IMR-90 (cell line): ENCODE measurements at regions not wholly inside any gene's neighbourhood (a gene's known extent, or its start where the extent isn't known, plus 50 kb on each side); places are given as distances from the start of the nearest gene placed in this dataset.

Experiments used
- ATAC-seq: fragments of 200-7000 bp; cut with Tn5 transposase; 2 replicates; pipeline ENCODE4 v1.9.1; 2020; ENCODE audit warnings: low read depth, mild to moderate bottlenecking, moderate library complexity
- BruUV-seq: library from RNA; stranded (reverse); fragments of 400-500 nt; replicated peaks from 2 replicates; lab custom pipeline; 2021; lab: Mats Ljungman, UMichigan
- CTCF ChIA-PET: fragments of 300-600 bp; formaldehyde crosslinking; extraction: SDS; loops from one replicate; lab custom pipeline; 2021; ENCODE audit warnings: antibody characterized with exemption; lab: Yijun Ruan, JAX
- POLR2A ChIA-PET: fragments of 300-600 bp; sonication (Branson Sonifier 250); formaldehyde crosslinking; loops from one replicate; lab custom pipeline; 2022; ENCODE audit warnings: antibody characterized with exemption; ENCODE audit not compliant: unreplicated experiment; lab: Charles Lee
- DNase-seq: peaks from one replicate; pipeline ENCODE4 v3.0.0; 2013
- H2AFZ ChIP-seq: replicated peaks from 2 replicates; pipeline ENCODE3; 2013; ENCODE audit warnings: low read length, mild to moderate bottlenecking; ENCODE audit not compliant: poor library complexity
- H2AK5ac ChIP-seq: 2 replicates; pipeline ENCODE4 v1.6.1; 2013; ENCODE audit warnings: low read depth, low read length, inconsistent platforms
- H2AK9ac ChIP-seq: replicated peaks from 2 replicates; pipeline ENCODE3; 2013; ENCODE audit warnings: mild to moderate bottlenecking, low read depth, low read length, moderate library complexity; ENCODE audit not compliant: poor library complexity
- H2BK120ac ChIP-seq: 2 replicates; pipeline ENCODE4 v1.6.1; 2013; ENCODE audit warnings: low read depth, low read length, inconsistent platforms
- H2BK15ac ChIP-seq: 3 replicates; pipeline ENCODE4 v1.6.1; 2013; ENCODE audit warnings: low read depth, low read length, inconsistent platforms
- H2BK20ac ChIP-seq: 2 replicates; pipeline ENCODE4 v1.6.1; 2013; ENCODE audit warnings: low read depth, mild to moderate bottlenecking, inconsistent platforms, low read length, moderate library complexity
- H2BK5ac ChIP-seq: 2 replicates; pipeline ENCODE4 v1.6.1; 2013; ENCODE audit warnings: mild to moderate bottlenecking, low read depth, low read length, inconsistent platforms; ENCODE audit not compliant: poor library complexity, severe bottlenecking
- H3K14ac ChIP-seq: replicated peaks from 2 replicates; pipeline ENCODE4 v1.6.1; 2013; ENCODE audit warnings: low read depth, low read length, inconsistent platforms
- H3K18ac ChIP-seq: 2 replicates; pipeline ENCODE4 v1.6.1; 2013; ENCODE audit warnings: low read depth, low read length, control low read depth
- H3K23ac ChIP-seq: 2 replicates; pipeline ENCODE4 v1.6.1; 2013; ENCODE audit warnings: low read depth, low read length, inconsistent platforms
- H3K27ac ChIP-seq: 2 replicates; pipeline ENCODE4 v1.5.1; 2013; ENCODE audit warnings: mild to moderate bottlenecking, control low read depth, low read length; ENCODE audit not compliant: insufficient read depth
- H3K27me3 ChIP-seq: 2 replicates; pipeline ENCODE4 v1.6.1; 2013; ENCODE audit warnings: low read length; ENCODE audit not compliant: control insufficient read depth, insufficient read depth
- H3K36me3 ChIP-seq: 2 replicates; pipeline ENCODE4 v1.6.1; 2013; ENCODE audit warnings: low read length, mixed read lengths; ENCODE audit not compliant: control insufficient read depth, insufficient read depth
- H3K4ac ChIP-seq: 2 replicates; pipeline ENCODE4 v1.6.1; 2013; ENCODE audit warnings: low read depth, low read length, inconsistent platforms
- H3K4me1 ChIP-seq: 2 replicates; pipeline ENCODE4 v1.6.1; 2013; ENCODE audit warnings: low read length, mixed read lengths; ENCODE audit not compliant: control insufficient read depth, insufficient read depth
- H3K4me2 ChIP-seq: 2 replicates; pipeline ENCODE4 v1.6.1; 2013; ENCODE audit warnings: low read depth, mild to moderate bottlenecking, control low read depth, low read length, moderate library complexity
- H3K4me3 ChIP-seq: 2 replicates; pipeline ENCODE4 v1.5.1; 2013; ENCODE audit warnings: low read depth, mild to moderate bottlenecking, control low read depth, low read length, moderate library complexity; ENCODE audit not compliant: insufficient read depth
- H3K56ac ChIP-seq: 2 replicates; pipeline ENCODE4 v1.6.1; 2013; ENCODE audit warnings: low read length, inconsistent platforms; ENCODE audit not compliant: insufficient read depth; ENCODE audit errors: extremely low read depth
- H3K79me1 ChIP-seq, 2 experiments: 2 replicates each; pipeline ENCODE4 v1.6.1; 2013; ENCODE audit warnings: low read length in 2 of 2, inconsistent platforms in 1 of 2, low read depth in 1 of 2
- H3K9ac ChIP-seq: 2 replicates; pipeline ENCODE4 v1.6.1; 2013; ENCODE audit warnings: low read depth, low read length, control low read depth
- H3K9me1 ChIP-seq: 2 replicates; pipeline ENCODE4 v1.6.1; 2013; ENCODE audit warnings: low read length, inconsistent platforms; ENCODE audit not compliant: insufficient read depth
- H3K9me3 ChIP-seq: 2 replicates; pipeline ENCODE4 v1.6.1; 2013; ENCODE audit warnings: low read length; ENCODE audit not compliant: control insufficient read depth, insufficient read depth
- H4K20me1 ChIP-seq: 2 replicates; pipeline ENCODE4 v1.6.1; 2013; ENCODE audit warnings: low read length, inconsistent platforms; ENCODE audit not compliant: insufficient read depth
- H4K5ac ChIP-seq: 2 replicates; pipeline ENCODE4 v1.6.1; 2013; ENCODE audit warnings: mild to moderate bottlenecking, low read depth, low read length, control low read depth
- H4K8ac ChIP-seq, 2 experiments: 2 replicates each; pipeline ENCODE4 v1.6.1; 2013; ENCODE audit warnings: low read depth in 2 of 2, low read length in 2 of 2, control low read depth in 1 of 2, inconsistent platforms in 1 of 2
- H4K91ac ChIP-seq: 2 replicates; pipeline ENCODE4 v1.6.1; 2013; ENCODE audit warnings: low read depth, low read length, inconsistent platforms; ENCODE audit not compliant: insufficient read depth
- BHLHE40 ChIP-seq: fragments of 150-350 bp; IDR thresholded peaks from 2 replicates; pipeline ENCODE4 v1.6.1; 2016; ENCODE audit warnings: mild to moderate bottlenecking, low read depth, low read length
- CEBPB ChIP-seq: IDR thresholded peaks from 2 replicates; pipeline ENCODE4 v1.6.1; 2012; ENCODE audit warnings: low read depth, low read length, improper control_type of control experiment
- CHD1 ChIP-seq: IDR thresholded peaks from 2 replicates; pipeline ENCODE4 v1.6.1; 2012; ENCODE audit warnings: low read depth, low read length, improper control_type of control experiment
- FOS ChIP-seq: fragments of 150-350 bp; IDR thresholded peaks from 2 replicates; pipeline ENCODE4 v1.6.1; 2016; ENCODE audit warnings: low read depth, low read length
- MAFK ChIP-seq: IDR thresholded peaks from 2 replicates; pipeline ENCODE4 v1.6.1; 2012; ENCODE audit warnings: low read depth, low read length, improper control_type of control experiment
- MAZ ChIP-seq: IDR thresholded peaks from 2 replicates; pipeline ENCODE4 v1.6.1; 2012; ENCODE audit warnings: low read depth, mild to moderate bottlenecking, low read length, improper control_type of control experiment, moderate library complexity, borderline replicate concordance
- MXI1 ChIP-seq: IDR thresholded peaks from 2 replicates; pipeline ENCODE4 v1.6.1; 2012; ENCODE audit warnings: low read depth, mild to moderate bottlenecking, low read length, moderate library complexity, borderline replicate concordance
- NFE2L2 ChIP-seq: fragments of 150-350 bp; IDR thresholded peaks from 2 replicates; pipeline ENCODE4 v1.6.1; 2016; ENCODE audit warnings: low read depth, mild to moderate bottlenecking, low read length
- POLR2A ChIP-seq: IDR thresholded peaks from 2 replicates; pipeline ENCODE4 v1.6.1; 2012; ENCODE audit warnings: mild to moderate bottlenecking, low read depth, low read length
- RAD21 ChIP-seq: IDR thresholded peaks from 2 replicates; pipeline ENCODE4 v1.6.1; 2012; ENCODE audit warnings: low read length, improper control_type of control experiment
- RCOR1 ChIP-seq: IDR thresholded peaks from 2 replicates; pipeline ENCODE4 v1.6.1; 2012; ENCODE audit warnings: mild to moderate bottlenecking, low read length, improper control_type of control experiment; ENCODE audit not compliant: insufficient replicate concordance
- RFX5 ChIP-seq: IDR thresholded peaks from 2 replicates; pipeline ENCODE4 v1.8.0; 2012; ENCODE audit warnings: low read depth, mild to moderate bottlenecking, low read length, moderate library complexity
- SMC3 ChIP-seq: fragments of 150-350 bp; IDR thresholded peaks from 2 replicates; pipeline ENCODE4 v1.6.1; 2016; ENCODE audit warnings: low read depth, mild to moderate bottlenecking, antibody characterized with exemption, low read length, moderate library complexity
- WGBS, 2 experiments: methylation state at CpG; one replicate each; pipeline versions ENCODE4 v1.1.5 to v1.1.7; 2013; ENCODE audit warnings: missing lambda C conversion rate in 2 of 2; ENCODE audit not compliant: insufficient read length in 1 of 2; ENCODE audit errors: extremely low coverage in 2 of 2; 5-methylcytosine and 5-hydroxymethylcytosine counted together
- dilution Hi-C: fragments of 300-500 bp; cut with HindIII; formaldehyde crosslinking; loops from one replicate; pipeline ENCODE4 v1.14.3; 2018; ENCODE audit warnings: low sequenced_read_pairs; ENCODE audit not compliant: unreplicated experiment
- in situ Hi-C: fragments of 300-500 bp; cut with MboI; formaldehyde crosslinking; loops from 3 replicates; pipeline ENCODE4 v1.14.3; 2019; ENCODE audit warnings: low sequenced_read_pairs, inconsistent platforms, mixed read lengths
- intact Hi-C: fragments of 100-400 bp; cut with micrococcal nuclease; formaldehyde crosslinking; loops from 2 replicates; pipeline ENCODE4 v1.10.0; 2022
- TF ChIP-seq, protein P1 (sequence below): fragments of 150-350 bp; IDR thresholded peaks from 2 replicates; pipeline ENCODE4 v1.6.1; 2016; ENCODE audit warnings: low read depth, mild to moderate bottlenecking, low read length, moderate library complexity, borderline replicate concordance
- TF ChIP-seq, protein P2 (sequence below): conservative IDR thresholded peaks from 2 replicates; pipeline ENCODE4 v1.5.1; 2012; ENCODE audit warnings: mild to moderate bottlenecking, low read depth, low read length, improper control_type of control experiment
- TF ChIP-seq, protein P3 (sequence below): fragments of 150-350 bp; IDR thresholded peaks from 2 replicates; pipeline ENCODE4 v1.6.1; 2017; ENCODE audit warnings: mild to moderate bottlenecking, antibody characterized with exemption, low read length, low read depth

DNA sequence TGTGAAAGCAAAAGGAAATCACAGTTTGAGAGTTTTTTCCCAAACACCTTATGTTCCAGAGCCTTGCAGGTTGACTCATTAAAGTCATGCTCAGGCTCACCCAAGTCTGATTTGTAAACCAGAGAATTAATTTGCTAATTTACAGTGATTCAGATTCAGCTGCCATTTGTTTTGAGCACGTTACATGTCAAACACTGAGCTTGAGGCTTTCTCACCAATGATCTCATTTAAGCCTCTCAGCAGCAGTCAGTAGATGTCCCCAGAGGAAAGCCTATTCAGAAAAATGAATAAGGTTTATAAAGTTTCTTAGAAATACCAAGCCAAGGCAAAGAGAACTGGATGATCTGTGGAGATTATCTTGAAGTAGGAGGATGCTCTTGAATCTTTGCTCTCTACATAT, 420.4 kb downstream of the HTR7 start:
- H2BK120ac ChIP-seq = no peak overlapping the region
- no peak overlapping the region for H3K18ac ChIP-seq
- H4K20me1 ChIP-seq = no peaks in the 10 kb centered on the region
- H2AK5ac ChIP-seq = no peak overlapping the region
- H2AFZ ChIP-seq = no peak overlapping the region
- CTCF ChIA-PET = no interaction called here
- no peak overlapping the region for H2BK15ac ChIP-seq
- H3K27ac ChIP-seq = no peak overlapping the region
- dilution Hi-C loops = no loop called here
- H2AK9ac ChIP-seq = no peak overlapping the region
- intact Hi-C loops = no loop called here
- TF ChIP-seq FOS (no peak), RFX5 (no peak), NFE2L2 (no peak), BHLHE40 (no peak), RCOR1 (no peak), CEBPB (no peak), POLR2A (no peak), MAZ (no peak), MXI1 (no peak), MAFK (no peak), CHD1 (no peak), RAD21 (no peak), SMC3 (no peak)
- TF ChIP-seq, protein P1, sequence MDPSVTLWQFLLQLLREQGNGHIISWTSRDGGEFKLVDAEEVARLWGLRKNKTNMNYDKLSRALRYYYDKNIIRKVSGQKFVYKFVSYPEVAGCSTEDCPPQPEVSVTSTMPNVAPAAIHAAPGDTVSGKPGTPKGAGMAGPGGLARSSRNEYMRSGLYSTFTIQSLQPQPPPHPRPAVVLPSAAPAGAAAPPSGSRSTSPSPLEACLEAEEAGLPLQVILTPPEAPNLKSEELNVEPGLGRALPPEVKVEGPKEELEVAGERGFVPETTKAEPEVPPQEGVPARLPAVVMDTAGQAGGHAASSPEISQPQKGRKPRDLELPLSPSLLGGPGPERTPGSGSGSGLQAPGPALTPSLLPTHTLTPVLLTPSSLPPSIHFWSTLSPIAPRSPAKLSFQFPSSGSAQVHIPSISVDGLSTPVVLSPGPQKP = no peak
- TF ChIP-seq, protein P2, sequence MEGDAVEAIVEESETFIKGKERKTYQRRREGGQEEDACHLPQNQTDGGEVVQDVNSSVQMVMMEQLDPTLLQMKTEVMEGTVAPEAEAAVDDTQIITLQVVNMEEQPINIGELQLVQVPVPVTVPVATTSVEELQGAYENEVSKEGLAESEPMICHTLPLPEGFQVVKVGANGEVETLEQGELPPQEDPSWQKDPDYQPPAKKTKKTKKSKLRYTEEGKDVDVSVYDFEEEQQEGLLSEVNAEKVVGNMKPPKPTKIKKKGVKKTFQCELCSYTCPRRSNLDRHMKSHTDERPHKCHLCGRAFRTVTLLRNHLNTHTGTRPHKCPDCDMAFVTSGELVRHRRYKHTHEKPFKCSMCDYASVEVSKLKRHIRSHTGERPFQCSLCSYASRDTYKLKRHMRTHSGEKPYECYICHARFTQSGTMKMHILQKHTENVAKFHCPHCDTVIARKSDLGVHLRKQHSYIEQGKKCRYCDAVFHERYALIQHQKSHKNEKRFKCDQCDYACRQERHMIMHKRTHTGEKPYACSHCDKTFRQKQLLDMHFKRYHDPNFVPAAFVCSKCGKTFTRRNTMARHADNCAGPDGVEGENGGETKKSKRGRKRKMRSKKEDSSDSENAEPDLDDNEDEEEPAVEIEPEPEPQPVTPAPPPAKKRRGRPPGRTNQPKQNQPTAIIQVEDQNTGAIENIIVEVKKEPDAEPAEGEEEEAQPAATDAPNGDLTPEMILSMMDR = no peak
- TF ChIP-seq, protein P3, sequence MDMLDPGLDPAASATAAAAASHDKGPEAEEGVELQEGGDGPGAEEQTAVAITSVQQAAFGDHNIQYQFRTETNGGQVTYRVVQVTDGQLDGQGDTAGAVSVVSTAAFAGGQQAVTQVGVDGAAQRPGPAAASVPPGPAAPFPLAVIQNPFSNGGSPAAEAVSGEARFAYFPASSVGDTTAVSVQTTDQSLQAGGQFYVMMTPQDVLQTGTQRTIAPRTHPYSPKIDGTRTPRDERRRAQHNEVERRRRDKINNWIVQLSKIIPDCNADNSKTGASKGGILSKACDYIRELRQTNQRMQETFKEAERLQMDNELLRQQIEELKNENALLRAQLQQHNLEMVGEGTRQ = no peak
- no peak overlapping the region for H2BK5ac ChIP-seq
- no TSS peak for BruUV-seq
- no peak for DNase-seq
- no peak overlapping the region for H2BK20ac ChIP-seq
- H3K4me3 ChIP-seq = no peak overlapping the region
- POLR2A ChIA-PET = interaction anchor here (0.5 kb wide), 1 partner anchor 813 kb away, joined by 3 read pairs; no protein-coding TSS in a partner anchor
- H3K4ac ChIP-seq = no peak overlapping the region
- H3K23ac ChIP-seq = no peak overlapping the region
- 0 out of 2 replicates have a peak, but pooled peaks cover 2% of the 10 kb centered on the region for H3K9me3 ChIP-seq
- no peaks in the 10 kb centered on the region for H3K4me1 ChIP-seq
- H3K9ac ChIP-seq = no peak overlapping the region
- no peak overlapping the region for H3K4me2 ChIP-seq
- no peak; the same call in 1 of the 2 replicates for ATAC-seq
- no peak overlapping the region for H3K14ac ChIP-seq
- in situ Hi-C loops = no loop called here
- H4K8ac ChIP-seq = no peak overlapping the region
- no peaks in the 10 kb centered on the region for H3K9me1 ChIP-seq
- no peak overlapping the region for H4K91ac ChIP-seq
- no peak overlapping the region for H4K5ac ChIP-seq
- H3K79me1 ChIP-seq = no peaks in the 10 kb centered on the region
- WGBS, 2 experiments = no CpG with 5 or more reads among the region's 1 CpG
- no peaks in the 10 kb centered on the region for H3K36me3 ChIP-seq
- H3K27me3 ChIP-seq = no peaks in the 10 kb centered on the region
- H3K56ac ChIP-seq = no peak overlapping the region
